ENCODE measurements at regions not wholly inside any gene's neighbourhood (a gene's known extent, or its start where the extent isn't known, plus 50 kb on each side); places are given as distances from the start of the nearest gene placed in this dataset.
"Not testable (repeated sequence)": the region's sequence is repeated elsewhere in the genome, so short reads cannot be mapped to it uniquely, and the experiment has no call there.

DNA sequence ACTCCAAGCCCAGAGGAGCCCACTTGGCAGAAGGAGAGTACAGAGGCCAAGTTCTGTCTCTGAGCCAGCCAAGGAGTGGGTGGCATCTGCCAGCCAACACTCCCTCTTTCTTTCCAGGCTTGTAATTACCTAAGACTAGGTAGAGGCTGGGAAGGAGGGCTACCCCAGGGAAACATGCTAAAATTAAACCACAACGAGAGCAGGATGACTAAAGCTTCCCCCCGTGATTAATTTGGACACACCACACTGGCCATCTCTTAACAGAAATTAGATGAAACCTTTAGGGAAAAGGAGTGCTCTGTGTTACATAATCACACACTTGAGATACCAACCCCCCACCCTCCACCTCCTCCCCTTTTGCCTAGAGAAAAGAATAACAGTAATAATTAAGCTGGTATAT lies 102.1 kb upstream of the ZC3H12A start:
- ChIA-PET CTCF (interaction anchor here (1.4 to 1.6 kb wide), 3 partner anchors 15 to 35 kb away, joined by 3 to 4 read pairs (median 3); no protein-coding TSS in a partner anchor), POLR2A (no interaction called here)
- DNase-seq (ENCODE audit: extremely low spot score): no peak
- TF ChIP-seq, protein P1, sequence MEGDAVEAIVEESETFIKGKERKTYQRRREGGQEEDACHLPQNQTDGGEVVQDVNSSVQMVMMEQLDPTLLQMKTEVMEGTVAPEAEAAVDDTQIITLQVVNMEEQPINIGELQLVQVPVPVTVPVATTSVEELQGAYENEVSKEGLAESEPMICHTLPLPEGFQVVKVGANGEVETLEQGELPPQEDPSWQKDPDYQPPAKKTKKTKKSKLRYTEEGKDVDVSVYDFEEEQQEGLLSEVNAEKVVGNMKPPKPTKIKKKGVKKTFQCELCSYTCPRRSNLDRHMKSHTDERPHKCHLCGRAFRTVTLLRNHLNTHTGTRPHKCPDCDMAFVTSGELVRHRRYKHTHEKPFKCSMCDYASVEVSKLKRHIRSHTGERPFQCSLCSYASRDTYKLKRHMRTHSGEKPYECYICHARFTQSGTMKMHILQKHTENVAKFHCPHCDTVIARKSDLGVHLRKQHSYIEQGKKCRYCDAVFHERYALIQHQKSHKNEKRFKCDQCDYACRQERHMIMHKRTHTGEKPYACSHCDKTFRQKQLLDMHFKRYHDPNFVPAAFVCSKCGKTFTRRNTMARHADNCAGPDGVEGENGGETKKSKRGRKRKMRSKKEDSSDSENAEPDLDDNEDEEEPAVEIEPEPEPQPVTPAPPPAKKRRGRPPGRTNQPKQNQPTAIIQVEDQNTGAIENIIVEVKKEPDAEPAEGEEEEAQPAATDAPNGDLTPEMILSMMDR (IDR thresholded peaks at IDR 0.05; ENCODE audit: control extremely low read depth, extremely low read depth, low read depth, missing control alignments): no peak

DNA sequence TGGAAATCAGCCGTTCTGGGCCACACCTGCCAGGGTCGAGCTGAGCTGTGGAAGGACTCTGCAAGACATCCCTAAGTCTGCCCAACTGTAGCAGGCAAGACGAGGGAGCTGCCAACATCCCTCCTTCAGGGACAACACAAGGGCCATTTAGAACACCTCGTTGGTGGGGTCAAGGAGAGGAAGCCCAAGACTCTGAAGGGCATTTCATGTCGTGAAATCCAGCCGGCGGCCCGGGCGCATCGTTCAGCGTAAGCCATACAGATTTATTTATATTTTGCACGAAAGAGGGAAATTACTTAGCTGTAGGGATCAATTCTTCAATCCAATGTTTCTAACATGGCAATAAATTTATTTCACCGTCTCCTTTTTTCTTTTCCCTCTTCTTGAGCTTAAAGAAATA lies 101.7 kb upstream of the ZC3H12A start:
- ChIA-PET POLR2A (no interaction called here), CTCF (interaction anchor here (1.5 to 1.6 kb wide), 2 partner anchors 21 to 35 kb away, joined by 3 read pairs; no protein-coding TSS in a partner anchor)
- no peak for DNase-seq (ENCODE audit: extremely low spot score)
- TF ChIP-seq, protein P1 (IDR thresholded peaks at IDR 0.05; ENCODE audit: control extremely low read depth, extremely low read depth, low read depth, missing control alignments): no peak

DNA sequence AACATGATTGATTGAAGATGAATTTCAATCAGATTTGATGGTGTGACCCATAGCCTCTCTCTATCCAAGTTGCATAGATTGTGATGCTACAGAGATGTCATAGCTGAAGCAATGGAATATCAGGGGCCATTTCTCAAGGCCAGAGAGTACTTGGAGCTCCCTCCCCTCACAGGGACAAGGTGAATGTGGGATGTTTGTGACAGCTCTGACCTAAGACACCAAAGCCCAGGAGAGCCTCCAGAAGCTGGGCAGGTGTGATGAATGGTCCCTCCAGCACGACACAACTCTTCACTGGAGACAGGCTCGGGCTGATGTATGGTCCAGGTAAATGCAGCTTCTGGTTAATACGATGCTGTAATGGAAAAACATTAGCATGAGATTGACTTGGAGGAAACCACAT lies 101.0 kb upstream of the ZC3H12A start:
- no peak for DNase-seq (ENCODE audit: extremely low spot score)
- CTCF ChIA-PET: interaction anchor here (1.5 to 1.9 kb wide), 4 partner anchors 9 to 36 kb away, joined by 3 to 7 read pairs (median 4); no protein-coding TSS in a partner anchor
- POLR2A ChIA-PET: no interaction called here
- TF ChIP-seq, protein P1 (IDR thresholded peaks at IDR 0.05; ENCODE audit: control extremely low read depth, extremely low read depth, low read depth, missing control alignments): no peak

GRCh38 chr1:37380546-37380945 lies 93.8 kb upstream of the ZC3H12A start:
- POLR2A ChIA-PET; CTCF ChIA-PET; DNase-seq (ENCODE audit: extremely low spot score): not testable (repeated sequence)

DNA sequence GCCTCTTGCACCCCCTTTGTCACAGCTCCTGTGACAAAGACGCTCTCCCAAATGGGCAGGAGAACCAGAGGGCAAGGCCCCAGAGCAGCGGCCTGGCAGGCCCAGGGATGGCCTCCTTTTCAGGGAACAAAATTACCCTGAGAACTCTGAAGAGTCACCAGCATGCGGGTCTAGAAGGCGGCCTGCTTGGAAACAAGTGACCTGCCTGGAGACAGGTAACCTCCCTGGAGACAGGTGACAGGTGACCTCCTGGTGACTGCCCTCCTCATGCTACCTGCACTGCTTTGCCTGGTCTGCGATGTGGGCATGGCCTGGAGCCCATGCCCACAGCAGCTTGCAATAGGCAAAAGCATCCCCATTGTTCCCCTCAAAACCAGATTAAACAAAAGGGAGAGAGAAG lies 86.5 kb upstream of the ZC3H12A start:
- POLR2A ChIA-PET: no interaction called here
- no peak for DNase-seq (ENCODE audit: extremely low spot score)
- TF ChIP-seq, protein P1 (IDR thresholded peaks at IDR 0.05; ENCODE audit: control extremely low read depth, extremely low read depth, low read depth, missing control alignments): no peak
- CTCF ChIA-PET: interaction anchor here (1.2 to 1.5 kb wide), 2 partner anchors 16 to 27 kb away, joined by 3 to 4 read pairs; no protein-coding TSS in a partner anchor

- POLR2A ChIA-PET: no interaction called here
- TF ChIP-seq, protein P1 (IDR thresholded peaks at IDR 0.05; ENCODE audit: control extremely low read depth, extremely low read depth, low read depth, missing control alignments): no peak
- CTCF ChIA-PET: no interaction called here
- DNase-seq (ENCODE audit: extremely low spot score): no peak
Observed at GRCh38 chr1:37389327-37389726, 85.1 kb upstream of the ZC3H12A start.

- CTCF ChIA-PET: no interaction called here
- no peak for DNase-seq (ENCODE audit: extremely low spot score)
- TF ChIP-seq, protein P1 (IDR thresholded peaks at IDR 0.05; ENCODE audit: control extremely low read depth, extremely low read depth, low read depth, missing control alignments): no peak
- POLR2A ChIA-PET: no interaction called here
Observed at GRCh38 chr1:37391211-37392011, 83.0 kb upstream of the ZC3H12A start.
